AG04449 (cell line): ENCODE measurements at regions not wholly inside any gene's neighbourhood (a gene's known extent, or its start where the extent isn't known, plus 50 kb on each side); places are given as distances from the start of the nearest gene placed in this dataset.
A peak's percentile ranks its signal among the peaks of the same experiment; 100 is the strongest.

Experiments used
- CTCF ChIA-PET: fragments of 350-600 bp; formaldehyde crosslinking; extraction: SDS; loops from one replicate; lab custom pipeline; 2021; ENCODE audit warnings: antibody characterized with exemption; lab: Yijun Ruan, JAX
- POLR2A ChIA-PET: fragments of 400-600, 350-600 bp; formaldehyde crosslinking; extraction: SDS; loops from one replicate; lab custom pipeline; 2020; ENCODE audit warnings: antibody characterized with exemption, inconsistent platforms; lab: Yijun Ruan, JAX
- DNase-seq: peaks from one replicate; pipeline ENCODE4 v3.0.0-alpha.2; 2010; ENCODE audit warnings: low read depth, low spot score
- H3K4me3 ChIP-seq: 2 replicates; pipeline ENCODE4 v1.5.1; 2011; ENCODE audit warnings: low read depth, mild to moderate bottlenecking, control low read depth, low read length
- CTCF ChIP-seq: IDR thresholded peaks from one replicate; pipeline ENCODE4 v1.5.1; 2011; ENCODE audit warnings: mild to moderate bottlenecking, moderate library complexity, low read length, control low read depth, inconsistent platforms; ENCODE audit not compliant: insufficient read depth; ENCODE audit errors: missing control alignments

- CTCF ChIA-PET: interaction anchor here (1.1 kb wide), 1 partner anchor 16 kb away, joined by 3 read pairs; no protein-coding TSS in a partner anchor
- no peak overlapping the region for H3K4me3 ChIP-seq
- DNase-seq: no peak
- POLR2A ChIA-PET: no interaction called here
- TF ChIP-seq CTCF: no peak
These were observed 77.8 kb upstream of the TARS1 start for GRCh38 chr5:33362915-33363314.

- no peak overlapping the region for H3K4me3 ChIP-seq
- TF ChIP-seq CTCF: no peak
- ChIA-PET POLR2A (no interaction called here), CTCF (no interaction called here)
- DNase-seq: no peak
These were observed 77.2 kb upstream of the TARS1 start for GRCh38 chr5:33363537-33363936.

- ChIA-PET POLR2A (no interaction called here), CTCF (interaction anchor here (1.1 kb wide), 1 partner anchor 15 kb away, joined by 3 read pairs; no protein-coding TSS in a partner anchor)
- H3K4me3 ChIP-seq: no peak overlapping the region
- TF ChIP-seq CTCF: no peak
- no peak for DNase-seq
These were observed 76.4 kb upstream of the TARS1 start for GRCh38 chr5:33364406-33364805.

- CTCF ChIA-PET: interaction anchor here (1.4 kb wide), 1 partner anchor 9 kb away, joined by 3 read pairs; no protein-coding TSS in a partner anchor
- no peak overlapping the region for H3K4me3 ChIP-seq
- POLR2A ChIA-PET: no interaction called here
- DNase-seq: no peak
- TF ChIP-seq CTCF: no peak
These were observed 73.3 kb upstream of the TARS1 start for GRCh38 chr5:33367416-33367815.

GRCh38 chr5:33369485-33370465, 71.0 kb upstream of the TARS1 start:
- ChIA-PET CTCF (interaction anchor here (1.1 to 1.3 kb wide), 3 partner anchors 8 to 69 kb away, joined by 3 read pairs; no protein-coding TSS in a partner anchor), POLR2A (interaction anchor here (0.9 to 1.3 kb wide), 2 partner anchors 60 to 71 kb away, joined by 3 to 4 read pairs; partner anchors contain the start of gene TARS1)
- DNase-seq: peak; percentile 93
- H3K4me3 ChIP-seq: no peak overlapping the region
- TF ChIP-seq CTCF: no peak

GRCh38 chr5:33370466-33370859, 70.3 kb upstream of the TARS1 start:
- DNase-seq: no peak
- H3K4me3 ChIP-seq: no peak overlapping the region
- no peak for TF ChIP-seq CTCF
- ChIA-PET CTCF (interaction anchor here (1.1 to 1.3 kb wide), 3 partner anchors 9 to 70 kb away, joined by 3 read pairs; no protein-coding TSS in a partner anchor), POLR2A (interaction anchor here (0.9 to 1.3 kb wide), 2 partner anchors 60 to 70 kb away, joined by 3 to 4 read pairs; partner anchors contain the start of gene TARS1)
